ENCODE measurements at regions not wholly inside any gene's neighbourhood (a gene's known extent, or its start where the extent isn't known, plus 50 kb on each side); places are given as distances from the start of the nearest gene placed in this dataset.

GRCh38 chr15:62711691-62712454, 330.7 kb upstream of the TPM1 start:
- intact Hi-C loops (cut with micrococcal nuclease; ENCODE audit: unreplicated experiment): no loop called here
- TF ChIP-seq EZH2 (IDR thresholded peaks at IDR 0.05; ENCODE audit: borderline replicate concordance, low read depth, low read length, poor library complexity, severe bottlenecking) (no peak), CTCF (conservative IDR thresholded peaks at IDR 0.05; ENCODE audit: low read depth, low read length) (no peak)
- Histone ChIP-seq H3K4me3 (ENCODE audit: low read depth, low read length, poor library complexity, severe bottlenecking) (no peak overlapping the region), H3K27ac (ENCODE audit: low read depth, low read length, poor library complexity, severe bottlenecking) (no peak overlapping the region), H3K9me3 (ENCODE audit: low read depth, low read length, poor library complexity, severe bottlenecking) (no peaks in the 10 kb centered on the region), H3K4me1 (ENCODE audit: insufficient read depth, low read length, poor library complexity, severe bottlenecking) (no peaks in the 10 kb centered on the region), H3K36me3 (ENCODE audit: insufficient read depth, low read length, poor library complexity, severe bottlenecking) (no peaks in the 10 kb centered on the region), H3K27me3 (replicated peaks; ENCODE audit: insufficient read depth, low read depth, low read length, poor library complexity) (no peaks in the 10 kb centered on the region)
- BruUV-seq (replicated peaks): no TSS peak
- ChIA-PET POLR2A (ENCODE audit: low non-redundant PET) (no interaction called here), CTCF (no interaction called here)
- no peak for DNase-seq (ENCODE audit: low spot score)

- no peaks in the 10 kb centered on the region for H3K36me3 ChIP-seq (ENCODE audit: insufficient read depth, low read length, poor library complexity, severe bottlenecking)
- H3K27me3 ChIP-seq (replicated peaks; ENCODE audit: insufficient read depth, low read depth, low read length, poor library complexity): no peaks in the 10 kb centered on the region
- ChIA-PET POLR2A (ENCODE audit: low non-redundant PET) (no interaction called here), CTCF (no interaction called here)
- H3K4me3 ChIP-seq (ENCODE audit: low read depth, low read length, poor library complexity, severe bottlenecking): no peak overlapping the region
- DNase-seq (ENCODE audit: low spot score): no peak
- BruUV-seq (replicated peaks): no TSS peak
- no peak overlapping the region for H3K27ac ChIP-seq (ENCODE audit: low read depth, low read length, poor library complexity, severe bottlenecking)
- H3K4me1 ChIP-seq (ENCODE audit: insufficient read depth, low read length, poor library complexity, severe bottlenecking): no peaks in the 10 kb centered on the region
- no peaks in the 10 kb centered on the region for H3K9me3 ChIP-seq (ENCODE audit: low read depth, low read length, poor library complexity, severe bottlenecking)
- TF ChIP-seq EZH2 (IDR thresholded peaks at IDR 0.05; ENCODE audit: borderline replicate concordance, low read depth, low read length, poor library complexity, severe bottlenecking) (no peak), CTCF (conservative IDR thresholded peaks at IDR 0.05; ENCODE audit: low read depth, low read length) (no peak)
- intact Hi-C loops (cut with micrococcal nuclease; ENCODE audit: unreplicated experiment): no loop called here
Observed at GRCh38 chr15:62712455-62712839, 330.1 kb upstream of the TPM1 start.

GRCh38 chr15:62715946-62716345, 326.6 kb upstream of the TPM1 start:
- Histone ChIP-seq H3K4me1 (ENCODE audit: insufficient read depth, low read length, poor library complexity, severe bottlenecking) (no peaks in the 10 kb centered on the region), H3K9me3 (ENCODE audit: low read depth, low read length, poor library complexity, severe bottlenecking) (no peaks in the 10 kb centered on the region), H3K4me3 (ENCODE audit: low read depth, low read length, poor library complexity, severe bottlenecking) (no peak overlapping the region), H3K27me3 (replicated peaks; ENCODE audit: insufficient read depth, low read depth, low read length, poor library complexity) (no peaks in the 10 kb centered on the region), H3K27ac (ENCODE audit: low read depth, low read length, poor library complexity, severe bottlenecking) (no peak overlapping the region), H3K36me3 (ENCODE audit: insufficient read depth, low read length, poor library complexity, severe bottlenecking) (no peaks in the 10 kb centered on the region)
- intact Hi-C loops (cut with micrococcal nuclease; ENCODE audit: unreplicated experiment): no loop called here
- TF ChIP-seq CTCF (conservative IDR thresholded peaks at IDR 0.05; ENCODE audit: low read depth, low read length): no peak
- no peak for TF ChIP-seq EZH2 (IDR thresholded peaks at IDR 0.05; ENCODE audit: borderline replicate concordance, low read depth, low read length, poor library complexity, severe bottlenecking)
- ChIA-PET POLR2A (ENCODE audit: low non-redundant PET) (no interaction called here), CTCF (no interaction called here)
- no TSS peak for BruUV-seq (replicated peaks)
- DNase-seq (ENCODE audit: low spot score): no peak

Data from A673 (cell line).